Activated naive CD4-positive, alpha-beta T cell treated with anti-CD3 and anti-CD28 coated beads for 36 hours (primary cell): ENCODE measurements at regions not wholly inside any gene's neighbourhood (a gene's known extent, or its start where the extent isn't known, plus 50 kb on each side); places are given as distances from the start of the nearest gene placed in this dataset.

Experiments used
- CTCF ChIA-PET: fragments of 350-600 bp; sonication (Branson Sonifier 250); formaldehyde crosslinking; loops from one replicate; lab custom pipeline; 2021; ENCODE audit warnings: antibody characterized with exemption; lab: Charles Lee
- DNase-seq: peaks from one replicate; pipeline ENCODE4 v3.0.0-alpha.2; 2020
- H3K27ac Mint-ChIP-seq: one replicate; pipeline ENCODE4 v1.8.0; 2021; ENCODE audit warnings: mild to moderate bottlenecking, mixed read lengths
- H3K27me3 Mint-ChIP-seq: one replicate; pipeline ENCODE4 v1.8.0; 2021; ENCODE audit warnings: low read depth, mixed read lengths
- H3K36me3 Mint-ChIP-seq: one replicate; pipeline ENCODE4 v1.8.0; 2021; ENCODE audit warnings: low read depth, mixed read lengths
- H3K4me1 Mint-ChIP-seq: one replicate; pipeline ENCODE4 v1.8.0; 2021; ENCODE audit warnings: low read depth, mixed read lengths
- H3K4me3 Mint-ChIP-seq: one replicate; pipeline ENCODE4 v1.8.0; 2021; ENCODE audit warnings: mild to moderate bottlenecking, moderate library complexity, mixed read lengths
- H3K9me3 Mint-ChIP-seq: one replicate; pipeline ENCODE4 v1.8.0; 2021; ENCODE audit warnings: mixed read lengths
- intact Hi-C: fragments of 100-400 bp; cut with micrococcal nuclease; formaldehyde crosslinking; loops from one replicate; pipeline ENCODE4 v1.15.1; 2023

DNA sequence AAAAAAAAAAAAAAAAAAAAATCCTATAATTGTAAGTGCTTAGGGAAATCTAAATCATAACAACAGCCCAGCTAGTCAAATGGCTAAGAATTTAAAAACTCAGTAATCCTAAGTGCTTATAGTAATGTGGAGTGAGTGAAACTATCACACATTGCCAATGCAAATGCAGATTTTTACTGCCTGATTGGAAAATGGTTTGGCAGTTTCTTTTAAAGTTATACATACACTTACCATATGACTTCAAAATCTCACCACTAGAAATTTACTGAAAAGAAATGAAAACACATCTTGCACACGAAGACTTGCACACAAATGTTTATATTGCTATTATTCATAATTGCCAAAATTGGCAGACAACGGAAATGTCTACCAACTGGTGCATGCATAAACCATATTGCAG lies 51.3 kb upstream of the STXBP6 start:
- Mint-ChIP-seq H3K27ac (no peak overlapping the region), H3K27me3 (peaks cover 8% of the 10 kb centered on the region), H3K36me3 (no peaks in the 10 kb centered on the region), H3K4me3 (no peak overlapping the region), H3K4me1 (no peaks in the 10 kb centered on the region), H3K9me3 (no peaks in the 10 kb centered on the region)
- intact Hi-C loops, result no loop called here
- DNase-seq, result no peak
- CTCF ChIA-PET, result interaction anchor here (0.6 kb wide), 1 partner anchor 108 kb away, joined by 4 read pairs; no protein-coding TSS in a partner anchor
